Natural killer cell treated with Interleukin-12 subunit alpha and Interleukin-12 subunit beta and Interleukin-15 and Interleukin-18, amount 100 ng/mL, for 72 hours (primary cell): ENCODE measurements at regions not wholly inside any gene's neighbourhood (a gene's known extent, or its start where the extent isn't known, plus 50 kb on each side); places are given as distances from the start of the nearest gene placed in this dataset.
"Not testable (repeated sequence)": the region's sequence is repeated elsewhere in the genome, so short reads cannot be mapped to it uniquely, and the experiment has no call there.

ENCODE experiments used
- ATAC-seq, 2 donors: fragments of 150-1000 bp; cut with Tn5 transposase in 1 of 2; sonication (Bioruptor Pico), chemical (Tn5 transposase) in 1 of 2; 2 replicates each; pipeline ENCODE4 v1.10.0; 2021
- DNase-seq: peaks from one replicate; pipeline ENCODE4 v3.0.0; 2022; ENCODE audit warnings: low spot score
- H3K27ac Mint-ChIP-seq, 2 donors: 1 replicate in 1 of 2; 2 replicates in 1 of 2; pipeline ENCODE4 v1.8.0; 2022; ENCODE audit warnings: mixed read lengths in 2 of 2, mild to moderate bottlenecking in 1 of 2, moderate library complexity in 1 of 2
- H3K27me3 Mint-ChIP-seq, 2 donors: 1 replicate in 1 of 2; 2 replicates in 1 of 2; pipeline ENCODE4 v1.8.0; 2022; ENCODE audit warnings: mixed read lengths in 2 of 2
- H3K36me3 Mint-ChIP-seq: one replicate; pipeline ENCODE4 v1.8.0; 2022; ENCODE audit warnings: mixed read lengths
- H3K4me1 Mint-ChIP-seq, 2 donors: 1 replicate in 1 of 2; 2 replicates in 1 of 2; pipeline ENCODE4 v1.8.0; 2022; ENCODE audit warnings: low read depth in 2 of 2, mixed read lengths in 2 of 2, mild to moderate bottlenecking in 1 of 2
- H3K4me3 Mint-ChIP-seq: one replicate; pipeline ENCODE4 v1.8.0; 2022; ENCODE audit warnings: mixed read lengths
- H3K9me3 Mint-ChIP-seq: 2 replicates; pipeline ENCODE4 v1.8.0; 2022; ENCODE audit warnings: mixed read lengths

DNA sequence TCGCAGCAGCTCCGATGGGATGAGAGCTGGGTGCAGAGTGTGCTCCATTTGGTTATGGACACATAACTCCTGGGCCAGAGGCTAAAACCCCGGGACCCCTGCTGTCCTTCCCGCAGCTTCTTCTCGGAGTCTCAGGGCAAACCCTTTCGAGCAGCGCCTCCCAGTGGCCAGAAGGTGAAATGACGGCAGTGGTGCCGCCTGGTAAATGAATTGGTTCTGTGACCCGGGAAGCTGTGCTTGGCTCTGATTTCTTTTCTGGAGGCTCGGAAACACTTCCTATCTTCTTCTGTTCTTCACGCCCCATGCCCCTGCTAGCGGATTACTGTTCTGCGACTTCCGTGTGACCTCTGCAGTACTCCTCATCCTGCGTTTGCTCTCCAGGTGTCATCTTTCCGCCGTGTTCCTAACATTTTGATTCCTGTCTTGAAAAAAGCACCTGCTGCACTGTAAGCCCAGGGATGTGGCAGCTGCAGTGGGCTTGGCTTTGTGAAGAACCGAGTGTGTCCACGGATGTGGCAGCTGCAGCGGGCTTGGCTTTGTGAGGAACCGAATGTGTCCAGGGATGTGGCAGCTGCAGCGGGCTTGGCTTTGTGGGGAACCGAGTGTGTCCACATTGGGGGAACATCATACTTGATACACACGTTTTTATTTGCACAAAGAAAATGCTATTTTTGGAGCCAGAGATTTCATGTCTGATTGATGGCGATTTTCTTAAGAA, 118.0 kb upstream of the ALDH3B2 start:
- DNase-seq, H3K36me3 Mint-ChIP-seq, H3K27me3 Mint-ChIP-seq, ATAC-seq, H3K27ac Mint-ChIP-seq, H3K9me3 Mint-ChIP-seq, H3K4me3 Mint-ChIP-seq: not testable (repeated sequence)
- H3K4me1 Mint-ChIP-seq = peaks cover 6 to 11% of the 10 kb centered on the region in 2 donors

DNA sequence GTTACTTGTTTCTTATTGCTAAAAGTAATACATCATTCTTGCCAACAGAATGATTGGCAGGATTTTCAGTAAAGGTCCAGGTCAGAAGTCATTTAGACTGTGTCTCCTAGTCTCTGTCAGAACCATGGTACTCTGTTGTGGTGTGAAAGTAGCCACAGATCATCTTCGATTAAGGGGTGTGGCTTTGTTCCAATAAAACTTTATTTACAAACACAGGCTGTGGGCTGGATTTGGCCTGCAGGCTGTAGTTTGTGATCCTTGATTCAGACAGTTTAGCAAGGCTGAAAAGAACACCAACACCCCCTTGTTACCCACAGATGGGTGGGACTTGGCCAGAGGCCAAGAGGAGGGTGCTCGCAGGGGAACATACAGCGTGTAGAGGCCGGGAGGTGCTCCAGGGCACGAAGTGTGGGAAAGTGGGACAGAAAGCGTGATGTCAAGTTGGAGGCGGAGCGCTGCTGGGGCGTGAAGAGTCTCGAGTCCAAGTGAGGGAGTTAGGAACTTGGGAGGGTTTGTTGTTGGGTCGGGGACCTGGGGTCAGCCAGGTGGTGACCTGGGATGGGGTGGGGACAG, 117.3 kb upstream of the ALDH3B2 start:
- DNase-seq, H3K9me3 Mint-ChIP-seq, H3K36me3 Mint-ChIP-seq, ATAC-seq, H3K27me3 Mint-ChIP-seq, H3K27ac Mint-ChIP-seq, H3K4me3 Mint-ChIP-seq: not testable (repeated sequence)
- H3K4me1 Mint-ChIP-seq = peaks cover 6 to 11% of the 10 kb centered on the region in 2 donors

DNA sequence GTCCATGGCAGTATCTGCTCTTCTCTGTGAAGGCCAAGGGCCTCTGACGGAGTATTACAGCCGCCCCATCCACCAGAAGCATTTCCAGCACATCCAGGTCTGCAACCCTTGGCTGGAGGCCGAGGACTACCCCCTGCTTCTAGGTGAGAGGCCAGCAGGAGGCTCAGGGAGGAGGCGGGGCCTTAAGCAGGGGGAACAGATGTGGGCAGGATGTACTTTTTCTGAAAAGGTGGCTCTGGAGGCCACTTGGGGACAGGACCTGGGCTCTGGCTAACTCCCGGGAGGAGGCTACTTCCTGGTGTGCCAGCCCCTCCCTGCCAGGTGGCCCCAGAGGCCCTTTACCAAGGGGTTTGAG, 113.9 kb upstream of the ALDH3B2 start:
- H3K27ac Mint-ChIP-seq, ATAC-seq, H3K36me3 Mint-ChIP-seq, H3K4me3 Mint-ChIP-seq, DNase-seq, H3K27me3 Mint-ChIP-seq, H3K9me3 Mint-ChIP-seq: not testable (repeated sequence)
- H3K4me1 Mint-ChIP-seq = peaks cover 6 to 11% of the 10 kb centered on the region in 2 donors

DNA sequence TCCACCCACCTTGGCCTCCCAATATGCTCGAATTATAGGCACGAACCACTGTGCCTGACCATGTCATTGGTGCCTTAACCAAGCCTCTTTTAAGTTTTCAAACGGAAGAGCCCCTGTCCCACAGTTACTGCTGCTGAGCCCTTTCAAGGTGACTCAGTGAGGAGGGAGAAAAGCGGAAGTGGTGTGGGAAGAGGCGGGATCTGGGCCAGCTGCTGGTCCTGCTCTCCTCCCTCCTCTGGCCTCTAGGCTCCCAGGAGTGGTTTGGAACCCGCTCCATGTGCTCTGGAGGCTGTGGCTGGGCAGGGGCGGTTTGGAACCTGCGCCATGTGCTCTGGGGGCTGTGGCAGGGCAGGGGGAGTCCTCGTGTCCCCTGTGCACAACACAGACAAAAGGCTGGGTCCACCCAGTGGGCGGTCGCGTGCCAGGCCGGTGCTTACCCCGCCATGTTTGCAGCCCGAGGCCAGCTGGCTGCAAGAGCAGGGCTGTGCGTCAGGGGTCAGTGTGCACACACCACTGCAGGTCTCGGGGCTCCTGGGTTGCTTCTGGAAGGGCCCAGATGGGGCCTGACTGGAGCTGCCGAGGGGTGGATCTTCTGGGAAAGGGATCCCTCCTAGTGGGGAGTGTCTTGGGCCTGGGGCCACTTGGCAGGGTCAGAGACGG, 113.4 kb upstream of the ALDH3B2 start:
- not testable (repeated sequence) for H3K27me3 Mint-ChIP-seq, H3K9me3 Mint-ChIP-seq, H3K27ac Mint-ChIP-seq, DNase-seq, H3K36me3 Mint-ChIP-seq, ATAC-seq, H3K4me3 Mint-ChIP-seq
- H3K4me1 Mint-ChIP-seq = peaks cover 6 to 11% of the 10 kb centered on the region in 2 donors

DNA sequence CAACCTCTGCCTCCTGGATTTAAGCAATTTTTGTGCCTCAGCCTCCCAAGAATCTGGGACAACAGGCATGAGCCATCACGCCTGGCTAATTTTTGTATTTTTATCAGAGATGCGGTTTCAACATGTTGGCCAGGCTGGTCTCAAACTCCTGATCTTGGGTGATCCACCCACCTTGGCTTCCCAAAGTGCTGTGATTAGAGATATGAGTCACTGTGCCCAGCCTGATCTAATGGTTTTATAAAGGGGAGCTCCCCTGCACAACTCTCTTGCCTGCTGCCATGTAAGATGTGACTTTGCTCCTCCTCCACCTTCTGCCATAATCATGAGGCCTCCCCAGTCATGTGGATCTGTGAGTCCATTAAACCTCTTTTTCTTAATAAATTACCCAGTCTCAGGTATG, 107.5 kb upstream of the ALDH3B2 start:
- DNase-seq, H3K36me3 Mint-ChIP-seq, H3K9me3 Mint-ChIP-seq, H3K4me3 Mint-ChIP-seq, H3K27ac Mint-ChIP-seq, ATAC-seq: not testable (repeated sequence)
- peaks cover 12 to 17% of the 10 kb centered on the region in 2 donors for H3K4me1 Mint-ChIP-seq
- H3K27me3 Mint-ChIP-seq = peaks cover 11 to 16% of the 10 kb centered on the region in 2 donors

DNA sequence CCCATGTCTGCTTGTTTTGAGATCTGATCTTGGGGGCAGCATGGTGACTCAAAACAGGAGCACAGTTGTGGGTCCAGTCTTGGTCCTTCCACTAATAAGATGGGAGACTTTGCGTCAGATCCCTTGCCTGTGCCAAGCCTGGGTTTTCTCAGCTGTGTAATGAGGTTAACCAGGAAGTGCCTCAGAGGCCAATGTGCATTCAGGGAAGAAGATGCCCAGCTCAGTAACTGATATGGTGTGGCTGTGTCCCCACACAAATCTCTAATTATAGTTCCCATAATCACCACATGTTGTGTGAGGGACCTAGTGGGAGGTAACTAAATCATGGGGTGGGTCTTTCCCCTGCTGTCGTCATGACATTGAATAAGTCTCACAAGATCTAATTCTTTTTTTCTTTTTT, 107.1 kb upstream of the ALDH3B2 start:
- Mint-ChIP-seq H3K4me1 (peaks cover 12 to 17% of the 10 kb centered on the region in 2 donors), H3K27me3 (peaks cover 11 to 16% of the 10 kb centered on the region in 2 donors)
- H3K9me3 Mint-ChIP-seq, ATAC-seq, H3K36me3 Mint-ChIP-seq, H3K4me3 Mint-ChIP-seq, H3K27ac Mint-ChIP-seq, DNase-seq: not testable (repeated sequence)

DNA sequence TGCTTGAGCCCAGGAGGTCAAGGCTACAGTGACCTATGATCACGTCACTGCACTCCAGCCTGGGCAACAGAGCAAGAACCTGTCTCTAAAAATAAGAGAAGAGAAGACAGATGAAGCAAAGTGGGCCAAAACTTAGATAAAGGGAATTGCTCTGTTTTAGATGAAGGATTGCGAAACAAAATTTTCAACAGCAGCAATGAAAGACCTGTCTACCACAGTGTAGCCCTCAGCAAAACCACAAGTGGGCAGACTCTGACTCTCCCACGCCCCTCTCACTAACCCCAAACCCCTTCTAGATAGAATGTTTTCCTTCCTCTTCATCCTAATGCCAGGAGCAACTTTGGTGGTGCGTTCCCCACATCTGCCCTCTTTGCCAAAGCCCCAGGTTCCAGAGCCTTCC, 105.6 kb upstream of the ALDH3B2 start:
- Mint-ChIP-seq H3K27ac (no peak overlapping the region), H3K9me3 (no peaks in the 10 kb centered on the region), H3K36me3 (no peaks in the 10 kb centered on the region), H3K4me3 (no peak overlapping the region), H3K27me3 (peaks cover 15 to 22% of the 10 kb centered on the region in 2 donors), H3K4me1 (peaks cover 12 to 17% of the 10 kb centered on the region in 2 donors)
- DNase-seq = no peak
- peak in 1 of 2 donors; percentile 45 for ATAC-seq

DNA sequence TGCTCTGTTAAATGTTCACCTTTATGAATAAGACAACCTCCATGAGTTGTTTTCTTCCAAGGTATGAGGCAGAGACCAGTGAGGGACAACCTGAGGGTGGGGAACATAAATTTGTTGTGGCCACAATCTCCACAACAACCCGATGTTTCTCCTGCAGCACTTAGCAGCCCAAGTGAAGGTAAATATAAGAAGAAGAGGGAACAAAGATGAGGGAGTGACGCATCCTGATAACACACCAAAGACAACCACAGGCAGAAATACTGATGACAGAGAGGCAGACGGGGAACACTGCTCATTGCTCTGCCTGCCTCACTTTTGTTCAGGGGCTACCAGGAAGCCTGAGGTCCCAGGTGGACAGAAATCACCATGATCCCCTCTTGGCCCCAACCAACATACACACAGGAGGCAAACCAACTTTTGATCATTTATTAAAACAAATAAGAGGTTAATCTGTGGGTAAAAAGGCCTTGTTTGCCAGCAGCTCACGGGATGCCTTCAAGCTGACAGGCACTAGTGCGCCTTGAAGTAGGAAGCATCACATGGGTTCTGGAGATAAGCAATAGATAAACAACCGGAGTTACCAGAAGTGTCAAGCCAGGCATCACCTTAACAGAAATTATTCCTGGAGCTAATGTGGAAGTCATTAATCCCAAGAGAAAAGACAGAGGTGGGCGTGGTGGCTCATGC, 104.9 kb upstream of the ALDH3B2 start:
- H3K4me3 Mint-ChIP-seq, H3K9me3 Mint-ChIP-seq, H3K36me3 Mint-ChIP-seq, H3K27ac Mint-ChIP-seq, ATAC-seq, DNase-seq: not testable (repeated sequence)
- peaks cover 12 to 17% of the 10 kb centered on the region in 2 donors for H3K4me1 Mint-ChIP-seq
- peaks cover 22 to 29% of the 10 kb centered on the region in 2 donors for H3K27me3 Mint-ChIP-seq

DNA sequence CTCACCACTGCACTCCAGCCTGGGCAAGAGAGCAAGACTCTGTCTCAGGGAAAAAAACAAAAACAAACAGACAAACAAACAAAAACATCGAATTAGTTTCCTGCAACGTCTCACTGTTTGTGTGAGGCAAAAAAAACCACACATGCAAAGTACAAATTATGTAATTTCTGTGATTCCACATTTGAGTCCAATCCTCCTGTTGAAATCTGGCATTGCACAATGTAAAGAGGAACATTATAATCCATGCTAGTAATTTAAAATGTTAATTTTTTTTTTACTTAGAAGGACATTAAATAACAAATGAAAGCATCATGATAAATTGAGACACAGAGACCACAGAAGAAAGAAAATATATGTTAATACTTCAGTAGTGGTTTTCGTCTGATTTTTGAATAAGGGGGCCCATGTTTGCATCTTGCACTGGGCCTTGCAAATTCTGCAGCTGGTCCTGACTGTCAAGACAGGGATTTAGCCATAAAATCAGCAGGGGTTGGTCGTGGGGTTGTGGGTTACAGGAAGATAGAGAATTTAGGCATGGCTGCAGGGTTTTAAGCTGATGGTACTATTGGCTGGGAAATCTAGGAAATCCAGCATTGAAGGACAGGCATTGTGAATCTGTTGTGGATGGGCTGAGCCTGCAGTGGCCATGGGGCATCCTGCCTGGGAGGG, 102.6 kb upstream of the ALDH3B2 start:
- no peak for DNase-seq
- H3K4me3 Mint-ChIP-seq = no peak overlapping the region
- no peak overlapping the region for H3K27ac Mint-ChIP-seq
- ATAC-seq = no peak
- H3K4me1 Mint-ChIP-seq = peaks cover 12 to 17% of the 10 kb centered on the region in 2 donors
- H3K9me3 Mint-ChIP-seq = no peaks in the 10 kb centered on the region
- peaks cover 32 to 41% of the 10 kb centered on the region in 2 donors for H3K27me3 Mint-ChIP-seq
- no peaks in the 10 kb centered on the region for H3K36me3 Mint-ChIP-seq

DNA sequence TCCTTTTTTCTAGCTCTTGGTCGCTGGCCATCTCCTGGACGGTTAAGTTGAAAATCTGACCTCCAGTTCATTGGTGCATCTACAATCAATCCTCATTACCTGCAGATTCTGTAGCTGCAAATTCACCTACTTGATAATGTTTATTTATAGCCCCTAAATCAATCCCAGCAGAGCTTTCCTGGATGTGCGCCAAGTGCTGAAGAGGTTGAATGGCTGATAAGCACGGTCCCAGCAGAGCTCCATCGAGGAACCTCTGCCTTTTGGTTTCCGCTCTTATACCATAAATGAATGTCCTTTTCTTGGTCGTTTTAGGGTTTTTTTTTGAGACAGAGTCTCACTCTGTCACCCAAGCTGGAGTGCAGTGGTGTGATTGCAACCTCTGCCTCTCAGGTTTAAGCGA, 99.8 kb upstream of the ALDH3B2 start:
- not testable (repeated sequence) for DNase-seq, H3K9me3 Mint-ChIP-seq, H3K4me3 Mint-ChIP-seq, H3K36me3 Mint-ChIP-seq, H3K4me1 Mint-ChIP-seq, H3K27ac Mint-ChIP-seq, ATAC-seq
- peaks cover 22 to 36% of the 10 kb centered on the region in 2 donors for H3K27me3 Mint-ChIP-seq

DNA sequence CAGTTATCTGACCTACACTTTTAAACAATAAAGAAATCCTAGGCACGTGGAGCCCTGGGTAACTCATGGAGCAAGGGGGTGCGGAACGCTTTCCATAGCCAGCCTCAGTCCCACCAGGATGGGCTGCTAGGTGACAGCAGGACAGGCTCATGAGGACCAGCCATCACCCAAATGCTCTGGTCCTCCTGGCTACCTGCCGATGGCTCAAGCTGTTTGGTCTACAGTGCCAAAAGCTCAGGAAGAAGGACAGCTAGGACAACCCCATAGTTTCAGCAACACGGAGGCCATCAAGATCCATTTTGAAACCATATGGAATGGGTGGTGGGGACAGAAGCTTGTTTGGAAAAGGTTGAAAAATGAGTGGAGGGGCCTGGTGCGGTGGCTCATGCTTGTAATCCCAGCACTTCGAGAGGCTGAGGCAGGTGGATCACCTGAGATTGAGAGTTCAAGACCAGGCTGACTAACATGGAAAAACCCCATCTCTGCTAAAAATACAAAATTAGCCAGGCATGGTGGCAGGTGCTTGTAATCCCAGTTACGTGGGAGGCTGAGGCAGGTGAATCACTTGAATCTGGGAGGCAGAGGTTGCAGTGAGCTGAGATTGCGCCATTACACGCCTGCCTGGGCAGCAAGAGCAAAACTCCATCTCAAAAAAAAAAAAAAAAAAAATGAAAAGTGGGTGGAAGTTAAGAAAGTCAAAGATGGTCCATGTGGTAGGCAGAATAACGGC, 93.7 kb upstream of the ALDH3B2 start:
- not testable (repeated sequence) for H3K36me3 Mint-ChIP-seq, DNase-seq, H3K4me3 Mint-ChIP-seq, H3K27ac Mint-ChIP-seq, ATAC-seq, H3K4me1 Mint-ChIP-seq, H3K9me3 Mint-ChIP-seq
- peaks cover 7 to 13% of the 10 kb centered on the region in 2 donors for H3K27me3 Mint-ChIP-seq

DNA sequence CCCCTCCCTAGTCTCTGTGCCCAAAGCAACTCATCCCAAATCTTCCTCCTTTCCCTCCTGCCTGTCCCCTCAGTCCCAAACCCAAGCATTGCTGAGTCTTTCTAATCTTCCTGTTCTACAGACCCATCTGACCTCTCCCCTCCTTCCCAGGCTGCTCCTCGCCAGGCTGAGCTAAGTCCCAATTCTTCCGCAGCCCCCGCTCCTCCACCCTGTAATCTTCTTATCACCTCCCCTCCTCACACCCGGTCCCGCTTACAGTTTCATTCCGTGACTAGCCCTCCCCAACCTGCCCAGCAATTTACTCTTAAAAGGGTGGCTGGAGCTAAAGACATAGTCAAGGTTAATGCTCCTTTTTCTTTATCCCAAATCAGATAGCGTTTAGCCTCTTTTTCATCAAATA, 86.8 kb upstream of the ALDH3B2 start:
- H3K4me1 Mint-ChIP-seq, DNase-seq, ATAC-seq, H3K9me3 Mint-ChIP-seq, H3K27ac Mint-ChIP-seq, H3K4me3 Mint-ChIP-seq, H3K36me3 Mint-ChIP-seq: not testable (repeated sequence)
- H3K27me3 Mint-ChIP-seq = peaks cover 16 to 21% of the 10 kb centered on the region in 2 donors

DNA sequence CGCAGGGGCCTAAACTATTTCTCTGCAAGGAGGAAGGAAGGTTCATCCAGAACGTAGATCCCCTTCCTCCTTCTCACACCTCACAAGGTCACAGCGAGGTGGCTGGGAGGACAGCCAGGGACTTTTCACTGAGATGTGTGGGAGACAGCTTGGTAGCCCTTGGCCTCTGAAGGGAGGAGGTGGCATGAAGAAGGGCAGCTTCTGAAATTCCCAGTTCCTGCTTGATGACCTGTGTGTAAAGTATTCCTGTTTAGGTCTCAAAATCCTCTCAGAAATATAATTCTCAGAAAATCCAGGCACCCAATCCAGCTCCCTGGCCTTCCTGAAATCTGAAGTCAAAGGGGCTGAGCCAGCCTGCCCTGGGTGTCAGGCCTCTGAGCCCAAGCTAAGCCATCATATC, 84.9 kb upstream of the ALDH3B2 start:
- H3K4me3 Mint-ChIP-seq, H3K36me3 Mint-ChIP-seq, H3K9me3 Mint-ChIP-seq, DNase-seq, ATAC-seq, H3K4me1 Mint-ChIP-seq, H3K27ac Mint-ChIP-seq: not testable (repeated sequence)
- peaks cover 16 to 17% of the 10 kb centered on the region in 2 donors for H3K27me3 Mint-ChIP-seq
